HFFc6 (cell line): ENCODE measurements at regions not wholly inside any gene's neighbourhood (a gene's known extent, or its start where the extent isn't known, plus 50 kb on each side); places are given as distances from the start of the nearest gene placed in this dataset.

ENCODE experiments used
- DNase-seq: peaks from one replicate; pipeline ENCODE4 v3.0.0-alpha.2; 2018
- H3K27ac Mint-ChIP-seq: 2 replicates; pipeline ENCODE4 v1.8.0; 2020; ENCODE audit warnings: mild to moderate bottlenecking, mixed read lengths
- H3K27me3 Mint-ChIP-seq: 2 replicates; pipeline ENCODE4 v1.8.0; 2021; ENCODE audit warnings: mild to moderate bottlenecking, moderate library complexity, mixed read lengths; ENCODE audit not compliant: insufficient read depth
- H3K36me3 Mint-ChIP-seq: 2 replicates; pipeline ENCODE4 v1.8.0; 2021; ENCODE audit warnings: low read depth, mixed read lengths
- H3K4me1 Mint-ChIP-seq: 2 replicates; pipeline ENCODE4 v1.8.0; 2020; ENCODE audit warnings: low read depth, mixed read lengths
- H3K4me3 Mint-ChIP-seq: 2 replicates; pipeline ENCODE4 v1.8.0; 2020; ENCODE audit warnings: mild to moderate bottlenecking, moderate library complexity, mixed read lengths
- H3K9me3 Mint-ChIP-seq: 2 replicates; pipeline ENCODE4 v1.8.0; 2020; ENCODE audit warnings: mild to moderate bottlenecking, mixed read lengths
- TF ChIP-seq, protein P1 (sequence below): fragments of 200-600 bp; sonication (generic); IDR thresholded peaks from 2 replicates; pipeline ENCODE4 v1.5.0; 2021; ENCODE audit warnings: antibody characterized with exemption, mild to moderate bottlenecking

DNA sequence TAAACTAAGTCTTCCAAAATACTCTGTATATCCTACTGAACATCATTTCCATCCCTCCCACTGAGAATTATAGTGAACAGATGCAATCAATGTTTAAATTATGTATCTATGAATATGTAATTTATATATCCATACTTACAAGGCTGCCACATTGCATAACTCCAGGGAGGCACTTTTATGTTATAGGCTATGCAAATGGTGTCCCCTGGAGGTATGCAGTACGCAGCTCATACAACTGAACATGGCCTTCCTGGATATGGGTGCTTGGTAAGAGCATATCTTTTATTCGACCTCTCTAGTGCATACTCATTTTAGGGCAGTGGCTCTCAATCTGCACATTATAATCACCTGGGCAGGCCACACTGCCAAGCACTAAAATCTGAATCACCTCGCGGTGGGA, 127.3 kb downstream of the BANF2 start:
- H3K4me1 Mint-ChIP-seq, result peaks cover 35% of the 10 kb centered on the region
- DNase-seq, result no peak
- H3K36me3 Mint-ChIP-seq, result no peaks in the 10 kb centered on the region
- no peaks in the 10 kb centered on the region; the same call in 1 of the 2 replicates for H3K27me3 Mint-ChIP-seq
- no peak overlapping the region for H3K4me3 Mint-ChIP-seq
- no peak overlapping the region for H3K27ac Mint-ChIP-seq
- TF ChIP-seq, protein P1, sequence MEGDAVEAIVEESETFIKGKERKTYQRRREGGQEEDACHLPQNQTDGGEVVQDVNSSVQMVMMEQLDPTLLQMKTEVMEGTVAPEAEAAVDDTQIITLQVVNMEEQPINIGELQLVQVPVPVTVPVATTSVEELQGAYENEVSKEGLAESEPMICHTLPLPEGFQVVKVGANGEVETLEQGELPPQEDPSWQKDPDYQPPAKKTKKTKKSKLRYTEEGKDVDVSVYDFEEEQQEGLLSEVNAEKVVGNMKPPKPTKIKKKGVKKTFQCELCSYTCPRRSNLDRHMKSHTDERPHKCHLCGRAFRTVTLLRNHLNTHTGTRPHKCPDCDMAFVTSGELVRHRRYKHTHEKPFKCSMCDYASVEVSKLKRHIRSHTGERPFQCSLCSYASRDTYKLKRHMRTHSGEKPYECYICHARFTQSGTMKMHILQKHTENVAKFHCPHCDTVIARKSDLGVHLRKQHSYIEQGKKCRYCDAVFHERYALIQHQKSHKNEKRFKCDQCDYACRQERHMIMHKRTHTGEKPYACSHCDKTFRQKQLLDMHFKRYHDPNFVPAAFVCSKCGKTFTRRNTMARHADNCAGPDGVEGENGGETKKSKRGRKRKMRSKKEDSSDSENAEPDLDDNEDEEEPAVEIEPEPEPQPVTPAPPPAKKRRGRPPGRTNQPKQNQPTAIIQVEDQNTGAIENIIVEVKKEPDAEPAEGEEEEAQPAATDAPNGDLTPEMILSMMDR, result no peak
- no peaks in the 10 kb centered on the region for H3K9me3 Mint-ChIP-seq

DNA sequence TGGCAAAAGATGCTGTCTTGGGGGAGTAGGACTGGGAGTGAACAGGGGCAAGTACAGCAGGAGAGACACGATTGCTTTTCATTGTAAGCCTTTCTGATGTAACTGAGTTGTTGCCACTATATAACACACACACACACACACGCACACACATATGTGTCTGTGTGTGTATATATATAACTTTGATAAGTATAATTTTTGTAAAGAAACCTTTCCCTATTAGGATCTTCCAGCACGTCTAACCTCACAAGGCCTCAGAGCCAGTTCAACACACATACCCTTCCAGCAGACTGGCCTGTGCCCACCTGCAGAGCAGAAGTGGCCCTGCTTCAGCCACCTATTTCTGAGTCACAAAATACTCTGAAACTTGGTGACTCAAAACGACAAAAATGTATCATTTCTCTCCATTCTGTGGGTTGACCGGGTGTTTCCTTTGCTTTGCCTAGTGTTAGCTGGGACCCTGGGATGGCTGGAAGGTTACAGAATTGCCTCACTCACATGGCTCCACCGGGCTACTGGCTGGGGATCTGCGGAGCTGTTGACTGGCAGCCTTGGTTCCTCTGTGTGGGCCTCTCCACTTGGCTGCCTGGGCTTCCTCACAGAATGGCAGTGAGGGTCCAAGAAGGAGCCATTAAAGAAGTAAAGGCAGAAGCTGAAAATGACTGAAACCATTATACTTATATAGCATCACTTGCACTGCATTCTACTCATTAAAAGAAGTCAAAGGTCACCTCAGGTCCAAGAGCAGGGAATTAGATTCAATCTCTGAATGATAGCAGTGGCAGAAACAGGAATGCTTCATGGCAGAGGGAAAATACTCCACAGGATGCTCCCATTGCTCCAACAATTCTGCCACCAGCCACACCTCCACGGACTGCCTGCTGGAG, 126.4 kb downstream of the BANF2 start:
- no peak for DNase-seq

DNA sequence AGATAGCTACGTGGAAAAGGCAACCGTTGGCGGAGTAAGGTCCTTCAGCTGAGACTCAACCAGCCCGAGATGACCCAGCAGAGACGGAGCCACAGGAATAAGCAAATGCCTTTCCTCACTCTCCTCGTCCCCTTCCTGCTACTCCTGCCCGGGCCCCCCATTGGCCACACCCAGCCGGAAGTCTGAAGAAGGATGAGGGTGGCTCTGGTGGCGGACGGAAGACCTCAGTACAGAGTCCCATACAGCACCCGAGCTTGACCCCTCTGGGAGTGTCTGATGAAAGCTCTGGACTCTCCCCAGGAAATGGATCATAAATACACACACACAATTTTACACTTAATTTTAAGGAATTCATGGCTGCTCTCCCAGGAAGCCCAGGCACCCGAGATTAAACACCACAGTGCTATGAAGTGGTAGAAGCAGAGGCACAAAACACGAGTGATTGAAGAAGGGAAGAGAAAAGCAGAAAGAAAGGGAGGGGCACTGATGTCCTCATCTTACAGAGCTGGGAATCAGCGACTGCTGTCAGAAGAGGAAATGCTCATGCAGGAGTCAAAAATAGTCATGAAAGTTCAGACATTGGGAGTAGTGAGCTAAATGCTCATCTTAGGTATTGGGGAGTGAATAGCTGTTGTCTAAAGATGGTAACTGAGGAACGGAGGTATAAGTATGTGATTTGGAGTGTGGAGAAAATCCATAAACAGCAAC, 125.6 kb downstream of the BANF2 start:
- Mint-ChIP-seq H3K36me3 (no peaks in the 10 kb centered on the region), H3K9me3 (no peaks in the 10 kb centered on the region), H3K4me1 (peaks cover 34% of the 10 kb centered on the region), H3K4me3 (no peak overlapping the region), H3K27ac (peak overlapping the region; percentile 50), H3K27me3 (no peaks in the 10 kb centered on the region; the same call in 1 of the 2 replicates)
- TF ChIP-seq, protein P1, result no peak
- DNase-seq, result no peak

More for the DNA sequence above, 126.4 kb downstream of the BANF2 start:
- Mint-ChIP-seq H3K9me3 (no peaks in the 10 kb centered on the region), H3K36me3 (no peaks in the 10 kb centered on the region), H3K27ac (peak overlapping the region; percentile 50), H3K4me3 (no peak overlapping the region), H3K4me1 (peaks cover 34% of the 10 kb centered on the region), H3K27me3 (no peaks in the 10 kb centered on the region; the same call in 1 of the 2 replicates)
- TF ChIP-seq, protein P1, result no peak

DNA sequence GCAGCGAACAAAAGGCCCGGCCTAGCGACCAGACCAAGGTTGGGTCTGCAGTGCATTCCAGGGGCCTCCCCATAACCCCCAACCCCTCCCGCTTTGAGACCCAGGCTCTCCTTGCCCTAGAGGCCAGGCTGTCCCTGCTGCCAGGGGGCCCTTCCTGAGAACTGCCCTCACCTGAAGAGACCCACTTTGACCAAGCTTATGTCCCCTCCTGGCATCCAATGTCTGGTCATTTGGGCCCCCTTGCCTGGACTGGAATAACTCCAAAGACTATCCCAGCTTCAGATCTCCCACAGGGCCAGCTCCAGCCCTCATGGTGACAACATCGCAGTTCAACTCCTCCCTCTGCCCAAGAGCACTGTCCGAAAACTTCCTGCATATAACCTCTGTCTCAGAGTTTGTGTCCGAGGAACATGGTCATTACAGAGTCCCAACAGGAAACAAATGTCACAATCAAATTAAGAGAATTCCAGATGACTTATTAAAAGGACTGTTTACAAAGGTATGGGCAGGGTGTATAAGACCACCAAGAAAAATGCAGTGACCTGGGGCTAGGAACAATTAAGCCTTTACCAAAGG, 125.0 kb downstream of the BANF2 start:
- Mint-ChIP-seq H3K4me1 (peaks cover 34% of the 10 kb centered on the region), H3K9me3 (no peaks in the 10 kb centered on the region), H3K36me3 (no peaks in the 10 kb centered on the region; the same call in 1 of the 2 replicates), H3K27me3 (no peaks in the 10 kb centered on the region; the same call in 1 of the 2 replicates), H3K4me3 (no peak overlapping the region), H3K27ac (no peak overlapping the region)
- DNase-seq, result no peak
- TF ChIP-seq, protein P1, result no peak

DNA sequence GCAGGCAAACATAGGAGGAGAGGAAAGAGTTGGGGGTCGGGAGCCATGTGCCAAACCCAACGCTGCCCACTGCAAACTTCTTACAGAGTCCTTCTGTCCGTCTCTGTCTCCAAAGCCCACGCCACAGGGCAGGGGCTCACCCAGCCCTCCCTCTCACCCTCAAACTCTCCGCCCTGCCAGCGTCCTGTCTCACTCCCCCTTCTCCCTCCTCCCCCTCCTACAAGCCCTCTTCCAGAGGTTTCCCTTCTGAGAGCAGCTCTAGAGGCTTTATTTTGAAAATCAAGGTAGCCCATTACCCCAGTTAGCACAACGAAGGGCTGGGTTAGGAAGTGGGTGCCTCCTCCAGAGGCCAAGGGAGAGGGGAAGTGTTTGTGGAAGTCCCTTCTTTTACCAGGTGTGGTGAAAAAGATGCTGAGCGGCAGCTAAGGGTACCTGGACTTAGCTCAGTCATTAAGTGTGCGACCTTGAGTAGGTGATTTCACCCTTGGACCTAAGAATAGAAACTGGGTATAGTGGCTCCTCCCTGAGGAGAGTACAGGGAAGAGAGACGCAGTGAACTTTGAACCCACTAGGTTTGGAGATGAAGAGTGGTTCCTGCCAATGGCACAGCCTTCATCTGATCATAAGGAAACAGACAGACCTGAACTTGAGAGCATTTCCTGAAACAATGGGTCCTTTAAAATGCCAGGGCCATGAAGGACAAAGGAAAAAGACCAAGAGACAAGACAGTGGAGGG, 123.8 kb downstream of the BANF2 start:
- H3K36me3 Mint-ChIP-seq, result peaks cover 5% of the 10 kb centered on the region
- H3K4me3 Mint-ChIP-seq, result no peak overlapping the region
- H3K9me3 Mint-ChIP-seq, result peaks cover 5% of the 10 kb centered on the region
- no peak for DNase-seq
- TF ChIP-seq, protein P1, result no peak
- no peak overlapping the region for H3K27ac Mint-ChIP-seq
- no peaks in the 10 kb centered on the region; the same call in 1 of the 2 replicates for H3K27me3 Mint-ChIP-seq
- H3K4me1 Mint-ChIP-seq, result peaks cover 34% of the 10 kb centered on the region
